Cardiac septum (tissue), 1 donor: ENCODE measurements at regions not wholly inside any gene's neighbourhood (a gene's known extent, or its start where the extent isn't known, plus 50 kb on each side); places are given as distances from the start of the nearest gene placed in this dataset.

Source experiments
- DNase-seq: peaks from one replicate; pipeline ENCODE4 v3.0.0-alpha.2; 2020; ENCODE audit warnings: low spot score
- intact Hi-C: fragments of 100-400 bp; cut with DNase I; formaldehyde crosslinking; loops from one replicate; pipeline ENCODE4 v1.14.0; 2022
- donor health status: DM: no; HTN: no; CAD: no.

GRCh38 chr2:150591496-150592285, 104.2 kb upstream of the RND3 start:
- intact Hi-C loops: no loop called here

GRCh38 chr2:150589681-150590080, 102.2 kb upstream of the RND3 start:
- intact Hi-C loops: no loop called here

More at GRCh38 chr2:150591496-150592285, 104.2 kb upstream of the RND3 start:
- no peak for DNase-seq

GRCh38 chr2:150588506-150588870, 101.0 kb upstream of the RND3 start:
- intact Hi-C loops: no loop called here
- DNase-seq: no peak

More at GRCh38 chr2:150589681-150590080, 102.2 kb upstream of the RND3 start:
- DNase-seq: no peak

- no peak for DNase-seq
- intact Hi-C loops: no loop called here
Measured at GRCh38 chr2:150587547-150588505, 100.4 kb upstream of the RND3 start.

GRCh38 chr2:150586858-150587257, 99.4 kb upstream of the RND3 start:
- DNase-seq: no peak
- intact Hi-C loops: no loop called here

- intact Hi-C loops: no loop called here
- no peak for DNase-seq
Measured at GRCh38 chr2:150585221-150585971, 97.9 kb upstream of the RND3 start.

GRCh38 chr2:150584081-150584480, 96.6 kb upstream of the RND3 start:
- intact Hi-C loops: no loop called here
- DNase-seq: no peak

GRCh38 chr2:150581717-150582472, 94.4 kb upstream of the RND3 start:
- intact Hi-C loops: no loop called here
- DNase-seq: no peak

- intact Hi-C loops: no loop called here
- no peak for DNase-seq
Measured at GRCh38 chr2:150578481-150578880, 91.0 kb upstream of the RND3 start.

- intact Hi-C loops: no loop called here
- no peak for DNase-seq
Measured at GRCh38 chr2:150575861-150576260, 88.4 kb upstream of the RND3 start.

- intact Hi-C loops: no loop called here
Measured at GRCh38 chr2:150572961-150573395, 85.5 kb upstream of the RND3 start.

GRCh38 chr2:150572194-150572766, 84.8 kb upstream of the RND3 start:
- DNase-seq: no peak
- intact Hi-C loops: no loop called here

More at GRCh38 chr2:150572961-150573395, 85.5 kb upstream of the RND3 start:
- no peak for DNase-seq

GRCh38 chr2:150571121-150571520, 83.7 kb upstream of the RND3 start:
- no peak for DNase-seq
- intact Hi-C loops: no loop called here

GRCh38 chr2:150570712-150571111, 83.2 kb upstream of the RND3 start:
- DNase-seq: no peak
- intact Hi-C loops: no loop called here

- no peak for DNase-seq
- intact Hi-C loops: no loop called here
Measured at GRCh38 chr2:150569761-150570160, 82.3 kb upstream of the RND3 start.

- DNase-seq: no peak
- intact Hi-C loops: no loop called here
Measured at GRCh38 chr2:150567771-150568301, 80.4 kb upstream of the RND3 start.

- intact Hi-C loops: no loop called here
Measured at GRCh38 chr2:150566289-150566688, 78.8 kb upstream of the RND3 start.

GRCh38 chr2:150561076-150561475, 73.6 kb upstream of the RND3 start:
- no peak for DNase-seq
- intact Hi-C loops: no loop called here

More at GRCh38 chr2:150566289-150566688, 78.8 kb upstream of the RND3 start:
- no peak for DNase-seq
